ENCODE measurements at regions not wholly inside any gene's neighbourhood (a gene's known extent, or its start where the extent isn't known, plus 50 kb on each side); places are given as distances from the start of the nearest gene placed in this dataset.
"Not testable (repeated sequence)": the region's sequence is repeated elsewhere in the genome, so short reads cannot be mapped to it uniquely, and the experiment has no call there.

- intact Hi-C loops (cut with DNase I), result no loop called here
- DNase-seq (ENCODE audit: low spot score), result no peak
Measured at GRCh38 chr16:26550111-26550610, 516.6 kb upstream of the C16orf82 start.

- intact Hi-C loops (cut with DNase I), result no loop called here
- no peak for DNase-seq (ENCODE audit: low spot score)
Measured at GRCh38 chr16:26554030-26554429, 512.7 kb upstream of the C16orf82 start.

GRCh38 chr16:26561303-26561702 is 505.4 kb upstream of the C16orf82 start:
- intact Hi-C loops (cut with DNase I), result no loop called here
- DNase-seq (ENCODE audit: low spot score), result no peak

- no peak for DNase-seq (ENCODE audit: low spot score)
- intact Hi-C loops (cut with DNase I), result no loop called here
Measured at GRCh38 chr16:26563018-26563417, 503.7 kb upstream of the C16orf82 start.

GRCh38 chr16:26567356-26567755 is 499.4 kb upstream of the C16orf82 start:
- intact Hi-C loops (cut with DNase I), result no loop called here
- no peak for DNase-seq (ENCODE audit: low spot score)

GRCh38 chr16:26569793-26570192 is 496.9 kb upstream of the C16orf82 start:
- no peak for DNase-seq (ENCODE audit: low spot score)
- intact Hi-C loops (cut with DNase I), result no loop called here

GRCh38 chr16:26578748-26579147 is 488.0 kb upstream of the C16orf82 start:
- DNase-seq (ENCODE audit: low spot score), result no peak

GRCh38 chr16:26583803-26584202 is 482.9 kb upstream of the C16orf82 start:
- DNase-seq (ENCODE audit: low spot score), result no peak
- intact Hi-C loops (cut with DNase I), result no loop called here

More at GRCh38 chr16:26578748-26579147, 488.0 kb upstream of the C16orf82 start:
- intact Hi-C loops (cut with DNase I), result no loop called here

- intact Hi-C loops (cut with DNase I), result no loop called here
- no peak for DNase-seq (ENCODE audit: low spot score)
Measured at GRCh38 chr16:26593700-26594099, 473.0 kb upstream of the C16orf82 start.

GRCh38 chr16:26594666-26595065 is 472.1 kb upstream of the C16orf82 start:
- intact Hi-C loops (cut with DNase I), result no loop called here
- no peak for DNase-seq (ENCODE audit: low spot score)

GRCh38 chr16:26595199-26595598 is 471.5 kb upstream of the C16orf82 start:
- intact Hi-C loops (cut with DNase I), result no loop called here
- no peak for DNase-seq (ENCODE audit: low spot score)

- intact Hi-C loops (cut with DNase I), result not testable (repeated sequence)
Measured at GRCh38 chr16:26596033-26596432, 470.7 kb upstream of the C16orf82 start.

GRCh38 chr16:26598061-26598460 is 468.7 kb upstream of the C16orf82 start:
- no peak for DNase-seq (ENCODE audit: low spot score)
- intact Hi-C loops (cut with DNase I), result no loop called here

More at GRCh38 chr16:26596033-26596432, 470.7 kb upstream of the C16orf82 start:
- not testable (repeated sequence) for DNase-seq (ENCODE audit: low spot score)

GRCh38 chr16:26598998-26599784 is 467.5 kb upstream of the C16orf82 start:
- DNase-seq (ENCODE audit: low spot score), result no peak
- intact Hi-C loops (cut with DNase I), result no loop called here

- no peak for DNase-seq (ENCODE audit: low spot score)
- intact Hi-C loops (cut with DNase I), result no loop called here
Measured at GRCh38 chr16:26599785-26600104, 467.0 kb upstream of the C16orf82 start.

- intact Hi-C loops (cut with DNase I), result no loop called here
- DNase-seq (ENCODE audit: low spot score), result no peak
Measured at GRCh38 chr16:26601335-26601734, 465.4 kb upstream of the C16orf82 start.

- intact Hi-C loops (cut with DNase I), result no loop called here
- no peak for DNase-seq (ENCODE audit: low spot score)
Measured at GRCh38 chr16:26605626-26606271, 461.0 kb upstream of the C16orf82 start.

- intact Hi-C loops (cut with DNase I), result no loop called here
- DNase-seq (ENCODE audit: low spot score), result no peak
Measured at GRCh38 chr16:26606381-26607150, 460.2 kb upstream of the C16orf82 start.

GRCh38 chr16:26614237-26614841 is 452.4 kb upstream of the C16orf82 start:
- DNase-seq (ENCODE audit: low spot score), result no peak
- intact Hi-C loops (cut with DNase I), result no loop called here

GRCh38 chr16:26623442-26623841 is 443.3 kb upstream of the C16orf82 start:
- intact Hi-C loops (cut with DNase I), result no loop called here
- DNase-seq (ENCODE audit: low spot score), result no peak
